ENCODE measurements at regions not wholly inside any gene's neighbourhood (a gene's known extent, or its start where the extent isn't known, plus 50 kb on each side); places are given as distances from the start of the nearest gene placed in this dataset.

DNA sequence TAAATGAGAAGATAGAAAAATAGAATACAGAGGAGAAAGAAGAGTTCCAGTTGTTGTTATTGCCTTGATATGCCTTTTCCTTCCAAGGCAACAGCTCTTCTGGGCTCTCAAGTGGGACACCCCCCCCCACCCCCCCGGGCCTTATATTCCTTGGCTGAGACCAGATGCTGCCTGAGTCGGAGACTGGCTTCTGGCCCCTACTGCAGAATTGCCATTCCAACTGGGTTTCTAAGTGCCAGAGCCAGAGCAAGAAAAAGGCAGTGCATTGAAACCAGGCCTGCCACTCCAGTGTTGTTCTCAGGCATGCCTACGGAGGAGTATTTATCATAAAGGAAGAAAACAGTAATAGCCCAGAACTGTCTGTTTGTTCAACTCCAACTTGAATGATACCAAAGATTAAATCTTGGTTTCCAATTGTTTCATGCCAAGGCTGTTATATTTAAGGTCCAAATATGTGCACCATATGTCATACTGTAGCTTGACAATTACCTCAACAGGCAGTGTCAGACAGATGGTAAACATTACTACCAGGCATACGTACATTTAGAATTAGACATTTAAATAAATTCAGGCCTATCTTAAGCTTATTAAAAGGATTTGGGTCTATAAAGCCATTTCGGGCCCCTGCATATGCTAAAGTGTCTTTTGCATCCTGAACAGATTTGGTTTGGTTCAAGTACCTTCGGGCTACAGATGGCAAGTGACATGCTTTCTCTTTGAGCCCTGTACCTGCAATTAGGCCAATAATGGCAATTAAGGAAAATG, 209.9 kb upstream of the SEMA6D start:
- TF ChIP-seq NRL (CRISPR knock-in tag; IDR thresholded peaks at IDR 0.05; ENCODE audit: borderline replicate concordance) (no peak), E2F5 (CRISPR knock-in tag; conservative IDR thresholded peaks at IDR 0.05) (no peak), GTF3A (CRISPR knock-in tag; conservative IDR thresholded peaks at IDR 0.05) (no peak), SRSF1 (optimal IDR thresholded peaks at IDR 0.05; ENCODE audit: low read depth, low read length) (no peak), AHR (CRISPR knock-in tag; IDR thresholded peaks at IDR 0.05) (no peak), MYC (CRISPR knock-in tag; IDR thresholded peaks at IDR 0.05; ENCODE audit: borderline replicate concordance) (no peak), ZNF546 (CRISPR knock-in tag; conservative IDR thresholded peaks at IDR 0.05) (no peak)
